ENCODE measurements at regions not wholly inside any gene's neighbourhood (a gene's known extent, or its start where the extent isn't known, plus 50 kb on each side); places are given as distances from the start of the nearest gene placed in this dataset.

- no peak for TF ChIP-seq CTCF (IDR thresholded peaks at IDR 0.05; ENCODE audit: insufficient read depth, low read length, missing control alignments)
- POLR2A ChIA-PET, result no interaction called here
- CTCF ChIA-PET, result no interaction called here
- no peak overlapping the region for H3K4me3 ChIP-seq (ENCODE audit: low read depth, low read length)
- DNase-seq (ENCODE audit: low read depth, low spot score), result no peak
These were observed 117.6 kb downstream of the ICE1 start for GRCh38 chr5:5540065-5540464.

Measured in AG04449 (cell line).